Neural progenitor cell (in vitro differentiated cells): ENCODE measurements at regions not wholly inside any gene's neighbourhood (a gene's known extent, or its start where the extent isn't known, plus 50 kb on each side); places are given as distances from the start of the nearest gene placed in this dataset.
"Not testable (repeated sequence)": the region's sequence is repeated elsewhere in the genome, so short reads cannot be mapped to it uniquely, and the experiment has no call there.

Experiments
- CTCF ChIP-seq: fragments of 200-600 bp; sonication (generic); IDR thresholded peaks from 2 replicates; pipeline ENCODE4 v1.5.1; 2017; ENCODE audit warnings: antibody characterized with exemption, mild to moderate bottlenecking
- EZH2 ChIP-seq: fragments of 200-600 bp; sonication (generic); IDR thresholded peaks from 2 replicates; pipeline ENCODE4 v1.6.1; 2017; ENCODE audit warnings: antibody characterized with exemption, mild to moderate bottlenecking, moderate library complexity
- EZH2phosphoT487 ChIP-seq: fragments of 200-600 bp; sonication (generic); IDR thresholded peaks from 2 replicates; pipeline ENCODE4 v1.6.1; 2017; ENCODE audit warnings: antibody characterized with exemption

GRCh38 chr12:32022387-32022786, 63.2 kb downstream of the RESF1 start:
- TF ChIP-seq EZH2phosphoT487, CTCF, EZH2: not testable (repeated sequence)
